ENCODE measurements at regions not wholly inside any gene's neighbourhood (a gene's known extent, or its start where the extent isn't known, plus 50 kb on each side); places are given as distances from the start of the nearest gene placed in this dataset.
"Not testable (repeated sequence)": the region's sequence is repeated elsewhere in the genome, so short reads cannot be mapped to it uniquely, and the experiment has no call there.

- TF ChIP-seq, protein P1, sequence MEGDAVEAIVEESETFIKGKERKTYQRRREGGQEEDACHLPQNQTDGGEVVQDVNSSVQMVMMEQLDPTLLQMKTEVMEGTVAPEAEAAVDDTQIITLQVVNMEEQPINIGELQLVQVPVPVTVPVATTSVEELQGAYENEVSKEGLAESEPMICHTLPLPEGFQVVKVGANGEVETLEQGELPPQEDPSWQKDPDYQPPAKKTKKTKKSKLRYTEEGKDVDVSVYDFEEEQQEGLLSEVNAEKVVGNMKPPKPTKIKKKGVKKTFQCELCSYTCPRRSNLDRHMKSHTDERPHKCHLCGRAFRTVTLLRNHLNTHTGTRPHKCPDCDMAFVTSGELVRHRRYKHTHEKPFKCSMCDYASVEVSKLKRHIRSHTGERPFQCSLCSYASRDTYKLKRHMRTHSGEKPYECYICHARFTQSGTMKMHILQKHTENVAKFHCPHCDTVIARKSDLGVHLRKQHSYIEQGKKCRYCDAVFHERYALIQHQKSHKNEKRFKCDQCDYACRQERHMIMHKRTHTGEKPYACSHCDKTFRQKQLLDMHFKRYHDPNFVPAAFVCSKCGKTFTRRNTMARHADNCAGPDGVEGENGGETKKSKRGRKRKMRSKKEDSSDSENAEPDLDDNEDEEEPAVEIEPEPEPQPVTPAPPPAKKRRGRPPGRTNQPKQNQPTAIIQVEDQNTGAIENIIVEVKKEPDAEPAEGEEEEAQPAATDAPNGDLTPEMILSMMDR (IDR thresholded peaks at IDR 0.05; ENCODE audit: insufficient read depth, low read length, poor library complexity, severe bottlenecking), result not testable (repeated sequence)
- TF ChIP-seq EZH2phosphoT487 (conservative IDR thresholded peaks at IDR 0.05; ENCODE audit: low read length), result not testable (repeated sequence)
Observed at GRCh38 chr9:40999952-41000700, 128.4 kb downstream of the FOXD4L6 start.

Data from SU-DHL-6 (cell line).